ENCODE measurements at regions not wholly inside any gene's neighbourhood (a gene's known extent, or its start where the extent isn't known, plus 50 kb on each side); places are given as distances from the start of the nearest gene placed in this dataset.
"Not testable (repeated sequence)": the region's sequence is repeated elsewhere in the genome, so short reads cannot be mapped to it uniquely, and the experiment has no call there.

- Mint-ChIP-seq H3K4me3 (no peak overlapping the region), H3K9me3 (no peaks in the 10 kb centered on the region)
Measured at GRCh38 chr9:103323699-103324098, 328.6 kb downstream of the CYLC2 start.

GRCh38 chr9:103335461-103335860 is 340.3 kb downstream of the CYLC2 start:
- TF ChIP-seq CTCF (conservative IDR thresholded peaks at IDR 0.05) = no peak
- DNase-seq (ENCODE audit: extremely low spot score, unreplicated experiment) = no peak
- Mint-ChIP-seq H3K27ac (no peak overlapping the region), H3K9me3 (no peaks in the 10 kb centered on the region), H3K27me3 (no peaks in the 10 kb centered on the region), H3K4me3 (no peak overlapping the region), H3K4me1 (ENCODE audit: unreplicated experiment) (no peaks in the 10 kb centered on the region), H3K36me3 (no peaks in the 10 kb centered on the region)

More at GRCh38 chr9:103323699-103324098, 328.6 kb downstream of the CYLC2 start:
- no peaks in the 10 kb centered on the region for H3K36me3 Mint-ChIP-seq
- H3K27ac Mint-ChIP-seq = no peak overlapping the region
- H3K4me1 Mint-ChIP-seq (ENCODE audit: unreplicated experiment) = no peaks in the 10 kb centered on the region
- no peaks in the 10 kb centered on the region for H3K27me3 Mint-ChIP-seq
- TF ChIP-seq CTCF (conservative IDR thresholded peaks at IDR 0.05) = no peak
- DNase-seq (ENCODE audit: extremely low spot score, unreplicated experiment) = no peak

GRCh38 chr9:103355000-103355399 is 359.9 kb downstream of the CYLC2 start:
- no peak for DNase-seq (ENCODE audit: extremely low spot score, unreplicated experiment)
- H3K27ac Mint-ChIP-seq = no peak overlapping the region
- H3K27me3 Mint-ChIP-seq = no peaks in the 10 kb centered on the region
- no peaks in the 10 kb centered on the region for H3K4me1 Mint-ChIP-seq (ENCODE audit: unreplicated experiment)
- no peak overlapping the region for H3K4me3 Mint-ChIP-seq
- no peaks in the 10 kb centered on the region for H3K36me3 Mint-ChIP-seq
- H3K9me3 Mint-ChIP-seq = peaks cover 3% of the 10 kb centered on the region
- TF ChIP-seq CTCF (conservative IDR thresholded peaks at IDR 0.05) = no peak

GRCh38 chr9:103357980-103358379 is 362.8 kb downstream of the CYLC2 start:
- not testable (repeated sequence) for H3K27me3 Mint-ChIP-seq; H3K27ac Mint-ChIP-seq; H3K4me1 Mint-ChIP-seq (ENCODE audit: unreplicated experiment); H3K4me3 Mint-ChIP-seq; H3K9me3 Mint-ChIP-seq; H3K36me3 Mint-ChIP-seq; DNase-seq (ENCODE audit: extremely low spot score, unreplicated experiment)

GRCh38 chr9:103361906-103362305 is 366.8 kb downstream of the CYLC2 start:
- no peaks in the 10 kb centered on the region for H3K36me3 Mint-ChIP-seq
- no peak overlapping the region for H3K4me3 Mint-ChIP-seq
- no peaks in the 10 kb centered on the region for H3K4me1 Mint-ChIP-seq (ENCODE audit: unreplicated experiment)
- peaks cover 4% of the 10 kb centered on the region for H3K9me3 Mint-ChIP-seq
- DNase-seq (ENCODE audit: extremely low spot score, unreplicated experiment) = no peak
- TF ChIP-seq CTCF (conservative IDR thresholded peaks at IDR 0.05) = no peak
- peaks cover 6% of the 10 kb centered on the region for H3K27me3 Mint-ChIP-seq
- H3K27ac Mint-ChIP-seq = no peak overlapping the region

- Mint-ChIP-seq H3K27me3 (peaks cover 6% of the 10 kb centered on the region), H3K4me3 (no peak overlapping the region), H3K36me3 (no peaks in the 10 kb centered on the region), H3K27ac (no peak overlapping the region), H3K4me1 (ENCODE audit: unreplicated experiment) (no peaks in the 10 kb centered on the region), H3K9me3 (peaks cover 4% of the 10 kb centered on the region)
- DNase-seq (ENCODE audit: extremely low spot score, unreplicated experiment) = no peak
- no peak for TF ChIP-seq CTCF (conservative IDR thresholded peaks at IDR 0.05)
Measured at GRCh38 chr9:103362986-103363385, 367.9 kb downstream of the CYLC2 start.

All from type B pancreatic cell (in vitro differentiated cells).